Brain pericyte (primary cell): ENCODE measurements at regions not wholly inside any gene's neighbourhood (a gene's known extent, or its start where the extent isn't known, plus 50 kb on each side); places are given as distances from the start of the nearest gene placed in this dataset.

Experiments
- DNase-seq: peaks from one replicate; pipeline ENCODE4 v3.0.0-alpha.2; 2012; ENCODE audit warnings: low read depth, low spot score

DNA sequence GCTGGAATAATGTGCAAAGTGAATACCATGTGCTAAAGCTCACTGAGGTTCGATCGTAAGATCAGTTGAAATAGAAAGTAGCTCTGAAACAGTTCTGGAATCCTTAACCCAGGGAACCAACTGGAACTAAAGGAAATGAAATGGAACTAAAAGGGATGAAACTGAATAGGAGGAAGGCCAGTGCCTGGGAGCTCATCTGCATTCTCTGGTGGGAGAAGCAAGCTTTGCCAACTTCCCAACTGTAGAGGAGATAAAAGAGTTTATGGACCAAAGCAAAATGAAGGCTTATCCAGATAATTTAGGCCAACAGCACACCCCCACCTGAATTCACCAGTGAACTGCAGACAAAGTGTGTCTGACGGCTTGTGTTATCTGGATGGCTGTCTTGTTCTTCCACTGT is 188.6 kb upstream of the HABP2 start:
- no peak for DNase-seq

DNA sequence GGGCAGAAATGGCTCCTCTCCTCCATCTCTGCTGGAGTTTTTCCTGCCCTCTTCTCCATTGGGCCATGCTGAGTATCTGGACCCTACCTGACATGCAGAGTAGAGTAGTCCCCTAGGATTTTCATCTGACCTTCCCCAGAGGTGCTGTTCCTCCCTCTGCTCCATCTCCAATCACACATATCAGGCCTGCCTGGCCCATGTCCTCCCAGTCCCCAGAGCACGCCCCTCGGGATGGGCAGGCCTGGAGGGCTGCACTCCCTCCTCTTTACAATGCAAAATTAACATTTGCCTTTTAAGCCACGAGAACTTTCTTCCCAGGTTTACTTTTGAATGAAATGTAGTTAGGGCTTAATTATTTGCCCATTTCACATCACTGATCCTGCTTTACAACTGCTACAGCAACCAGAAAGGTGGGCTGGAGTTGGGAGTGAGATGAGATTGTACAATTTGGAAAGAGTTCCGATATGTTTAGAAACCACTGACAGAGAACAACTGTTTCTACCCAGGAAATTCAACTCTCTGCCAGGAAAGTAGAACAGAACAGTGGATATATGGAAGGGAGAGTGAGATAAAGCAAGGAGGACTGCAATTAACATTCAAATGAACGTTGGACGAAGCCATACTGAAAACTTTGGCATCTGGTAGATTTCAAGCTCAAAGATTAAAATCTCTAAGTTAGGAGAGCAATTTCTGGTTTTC is 184.0 kb upstream of the HABP2 start:
- DNase-seq: no peak

DNA sequence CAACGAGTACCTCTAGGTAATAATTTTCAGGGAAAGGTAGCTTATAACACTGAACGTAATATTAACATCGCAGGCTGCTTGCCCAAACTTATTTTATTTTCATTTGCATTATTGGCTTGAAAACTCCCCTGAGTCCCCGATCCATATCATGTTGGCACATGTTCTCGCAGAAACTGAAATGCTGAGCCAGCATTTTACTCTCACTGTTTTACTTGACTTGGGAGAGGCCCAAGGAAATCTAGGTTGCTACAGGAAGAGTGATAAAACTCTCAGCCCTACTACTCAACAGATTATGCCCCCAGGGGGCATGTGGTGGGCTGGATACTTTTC is 183.5 kb upstream of the HABP2 start:
- no peak for DNase-seq

DNA sequence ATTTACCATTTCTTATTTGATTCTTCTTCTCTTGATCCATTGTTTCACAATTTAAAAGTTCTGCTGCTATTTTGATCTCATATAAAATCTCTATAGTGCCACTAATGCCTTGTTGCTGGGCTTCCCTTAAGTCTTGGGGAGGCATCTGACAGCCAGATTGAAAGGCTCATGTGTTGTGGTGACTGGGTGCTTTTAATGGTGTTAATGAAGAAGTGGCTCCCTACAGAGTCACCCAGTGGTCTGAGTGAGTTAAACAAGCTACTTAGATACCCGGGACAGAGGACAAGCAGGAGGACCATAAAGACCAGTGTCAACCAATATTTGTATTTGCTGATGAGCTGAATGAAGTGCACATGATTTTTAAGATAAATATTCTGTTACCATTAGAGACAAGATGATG is 176.4 kb upstream of the HABP2 start:
- no peak for DNase-seq

DNA sequence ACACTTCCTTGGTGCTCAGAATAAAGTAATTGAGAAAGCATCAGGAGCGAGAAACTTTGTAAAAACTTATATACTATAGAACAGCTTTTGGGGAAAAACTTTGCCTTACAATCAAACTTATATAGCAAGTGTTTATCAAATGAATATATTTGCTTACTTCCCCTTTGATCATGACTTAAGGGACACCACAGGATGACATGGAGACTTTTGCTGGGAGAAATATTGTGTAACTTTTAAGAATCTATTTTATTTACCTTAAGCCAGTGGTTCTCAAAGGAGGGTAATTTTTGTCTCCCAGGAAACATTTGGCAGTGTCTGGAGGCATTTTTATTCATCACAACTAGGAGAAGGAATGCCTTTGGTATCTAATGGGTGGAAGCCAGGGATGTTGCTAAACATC is 173.8 kb upstream of the HABP2 start:
- DNase-seq: no peak

DNA sequence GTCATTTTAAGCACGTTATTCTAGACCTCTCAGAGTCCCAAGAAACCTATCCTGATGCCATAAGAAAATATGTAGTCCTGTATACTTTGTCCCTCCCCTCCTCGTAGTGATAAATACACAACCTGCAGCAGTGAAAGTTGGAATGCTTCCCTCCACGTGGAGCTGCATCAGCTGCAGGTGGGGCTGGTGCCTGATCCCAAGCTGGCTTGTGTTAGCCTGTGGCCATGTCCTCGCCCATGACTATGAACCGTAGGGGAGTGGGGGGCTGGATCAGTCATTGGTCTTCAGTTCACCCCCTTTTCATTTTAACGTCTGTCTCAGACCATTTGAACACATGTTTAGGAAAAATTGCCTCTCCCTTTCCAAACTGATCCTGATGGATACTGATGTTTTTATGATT is 171.4 kb upstream of the HABP2 start:
- DNase-seq: no peak

DNA sequence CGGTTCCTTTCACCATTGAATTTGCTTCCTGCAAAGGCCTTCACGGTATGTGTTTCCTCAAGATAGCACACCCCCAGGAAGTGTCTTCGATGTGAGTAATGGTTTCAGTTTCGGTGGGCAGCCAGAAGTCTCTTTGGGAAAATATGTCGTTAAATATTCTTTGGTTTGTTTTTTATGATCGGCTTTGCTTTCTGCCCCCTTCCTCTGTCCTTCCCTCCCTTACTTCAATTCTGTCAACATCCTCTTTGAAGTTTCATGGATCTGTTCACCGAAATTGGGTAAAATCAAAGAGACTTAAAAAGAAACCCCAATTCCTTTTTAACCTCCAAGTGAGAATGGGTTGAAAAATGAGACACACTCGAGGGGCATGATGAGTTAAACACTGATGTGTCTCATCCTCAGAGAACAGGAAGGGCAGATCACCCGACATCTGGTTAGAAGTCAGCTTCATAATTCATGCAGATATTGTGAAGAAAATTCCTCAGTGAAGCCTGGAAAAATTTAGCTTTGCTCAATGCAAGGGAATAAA is 170.8 kb upstream of the HABP2 start:
- no peak for DNase-seq

DNA sequence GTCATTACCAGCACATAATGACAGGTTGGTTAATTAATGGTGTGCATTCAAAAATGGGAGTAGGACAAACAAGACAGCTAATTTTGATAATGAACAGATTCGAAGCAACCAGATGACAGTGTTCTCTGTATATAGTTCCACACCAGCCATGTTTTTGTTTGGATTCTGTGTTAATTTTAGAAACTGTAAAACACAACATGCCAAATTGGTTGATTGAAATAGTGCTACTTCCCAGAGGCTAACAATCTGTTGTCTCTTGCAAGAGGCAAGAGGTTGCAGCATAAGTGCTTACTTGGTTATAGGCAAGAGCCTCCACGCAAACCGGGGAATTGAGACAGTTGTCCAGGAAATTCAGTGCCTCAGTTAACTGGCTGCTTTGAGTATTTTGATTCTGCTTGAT is 170.2 kb upstream of the HABP2 start:
- DNase-seq: no peak

DNA sequence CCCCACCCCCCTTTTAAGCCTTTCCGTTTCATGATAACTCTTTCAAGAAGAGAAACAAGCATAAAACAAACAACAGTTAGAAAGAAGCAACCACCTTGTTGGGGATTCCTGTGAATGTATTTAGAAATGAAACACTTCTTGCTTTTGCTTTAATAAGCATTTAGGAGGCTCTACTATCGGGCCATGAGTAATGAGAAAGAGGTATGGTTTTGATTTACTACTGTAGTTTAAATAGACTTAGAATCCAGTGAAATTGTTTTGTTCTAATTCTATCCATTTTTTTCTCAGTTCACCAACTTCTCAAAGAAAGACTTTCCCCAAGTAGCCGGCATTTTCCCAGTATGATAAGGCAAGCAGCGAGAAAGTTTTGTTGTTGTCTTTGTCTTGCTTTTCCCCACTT is 168.7 kb upstream of the HABP2 start:
- DNase-seq: no peak

DNA sequence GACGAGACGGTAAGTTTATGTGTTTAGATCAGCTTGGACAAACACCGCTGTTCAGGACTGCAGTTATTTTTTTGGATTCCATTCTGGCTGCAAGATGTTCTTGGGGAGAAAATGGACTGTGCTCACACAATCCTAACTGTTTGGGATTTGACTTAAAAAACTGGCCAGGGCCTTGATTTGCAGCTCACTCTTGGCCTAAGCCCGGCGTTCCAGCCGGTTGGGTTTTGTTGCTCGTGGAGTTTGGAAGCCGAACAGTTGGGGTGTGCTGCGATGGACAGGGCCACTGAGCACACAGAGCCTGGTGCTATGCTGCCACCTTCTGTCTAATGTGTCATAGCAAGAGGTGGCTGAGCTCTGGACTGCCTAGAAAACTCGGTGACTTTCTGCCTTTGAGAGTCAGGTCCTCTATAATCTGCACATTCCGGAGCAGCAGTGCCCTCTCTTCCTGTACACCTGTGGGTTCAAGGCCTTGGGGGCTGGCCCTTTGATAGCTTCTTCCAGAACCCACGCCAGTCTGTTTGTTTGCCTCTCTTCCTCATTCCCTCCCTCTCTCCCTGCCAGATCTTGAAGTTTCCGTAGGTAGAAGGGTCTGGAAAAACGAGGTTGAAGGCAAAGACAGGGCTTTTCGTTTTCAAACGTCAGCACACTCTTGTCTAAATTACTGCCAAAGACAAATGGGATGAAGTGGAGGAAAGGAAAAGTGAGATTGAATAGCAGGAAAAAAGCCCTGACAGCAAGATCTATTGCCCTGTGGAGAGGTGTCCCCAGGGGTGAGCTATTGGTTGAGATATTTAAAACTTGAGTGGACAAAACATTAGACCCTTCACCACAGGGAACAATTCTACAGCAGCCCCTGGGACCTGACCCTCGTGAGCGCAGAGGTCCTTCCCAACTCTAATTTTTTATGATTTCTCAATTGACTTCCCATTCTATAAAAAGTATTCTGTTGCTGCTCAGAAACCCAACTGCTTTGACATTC is 167.5 kb upstream of the HABP2 start:
- DNase-seq: peak; percentile 65

DNA sequence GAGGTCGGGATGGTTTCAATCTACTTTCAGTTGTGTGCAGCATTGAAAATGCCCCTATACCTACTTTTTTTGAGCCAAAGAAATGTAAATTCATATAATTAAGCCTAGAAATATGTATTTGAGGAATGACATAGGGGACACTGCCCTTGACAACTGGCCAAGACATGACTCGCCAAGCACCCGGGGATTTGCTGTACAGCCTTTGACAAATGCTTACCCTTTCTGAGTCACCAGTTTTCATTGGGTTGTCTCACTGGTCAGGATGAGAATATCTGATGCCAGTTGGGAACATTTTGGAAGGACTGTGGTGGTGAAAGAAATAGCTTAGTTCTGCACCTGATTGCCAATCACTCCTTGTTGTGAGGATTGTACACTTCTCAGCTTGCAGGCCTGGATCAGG is 166.8 kb upstream of the HABP2 start:
- DNase-seq: no peak

DNA sequence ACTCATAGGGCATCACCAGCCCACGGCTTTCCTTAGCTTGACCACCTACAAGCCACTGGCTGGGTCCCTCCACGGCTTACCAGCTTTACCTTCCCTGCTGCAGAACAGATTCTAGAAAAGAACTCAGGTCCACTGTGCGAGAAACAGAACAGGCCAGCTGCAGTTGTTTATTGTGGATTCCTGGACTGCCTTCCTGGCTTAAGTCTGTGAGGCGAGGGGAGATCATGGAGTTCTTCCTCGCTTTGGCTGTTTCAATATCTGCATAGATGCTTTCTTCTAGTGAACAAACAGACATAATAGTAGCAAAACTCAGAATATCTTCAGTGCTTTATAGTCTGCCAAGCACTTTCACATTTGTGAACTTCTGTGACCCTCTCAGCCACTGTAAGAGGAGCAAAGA is 162.9 kb upstream of the HABP2 start:
- DNase-seq: no peak

DNA sequence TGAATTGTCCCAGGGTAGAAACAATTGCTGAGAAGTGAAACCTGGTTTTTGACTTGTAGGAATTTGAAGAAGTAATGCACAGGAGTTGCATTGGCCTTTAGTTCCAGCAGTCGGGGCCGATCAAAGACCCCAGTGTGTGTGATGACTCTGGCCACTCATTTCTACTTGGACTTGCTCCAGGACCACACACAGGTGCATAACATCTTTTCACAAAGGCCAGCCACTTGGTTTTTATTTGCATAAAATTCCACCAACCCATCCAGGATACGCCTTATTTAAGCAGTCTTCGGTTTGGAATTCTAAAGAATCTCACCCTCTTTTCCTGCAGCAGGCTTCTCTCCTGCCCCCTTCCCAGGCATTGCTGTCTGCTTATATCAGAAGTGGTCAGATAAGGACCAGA is 162.0 kb upstream of the HABP2 start:
- no peak for DNase-seq

DNA sequence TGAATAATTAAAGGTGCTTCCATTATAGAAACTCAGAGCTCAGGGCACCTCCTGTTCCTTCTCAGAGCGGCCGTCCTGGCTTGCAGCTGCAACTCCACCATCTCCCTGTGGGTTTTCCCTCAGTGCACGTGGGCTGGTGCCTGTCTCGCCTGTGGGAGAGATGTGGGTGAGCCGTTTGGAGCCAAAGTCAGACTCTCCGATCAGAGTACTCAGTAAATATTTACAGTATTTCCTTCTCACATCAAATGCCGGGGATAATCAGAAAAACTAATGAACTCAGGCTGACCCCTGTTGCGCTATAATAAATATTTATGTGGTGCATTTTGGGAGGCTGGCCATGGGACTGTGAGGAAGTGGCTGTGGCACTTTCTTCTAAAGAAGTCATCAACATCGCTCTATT is 155.8 kb upstream of the HABP2 start:
- no peak for DNase-seq

DNA sequence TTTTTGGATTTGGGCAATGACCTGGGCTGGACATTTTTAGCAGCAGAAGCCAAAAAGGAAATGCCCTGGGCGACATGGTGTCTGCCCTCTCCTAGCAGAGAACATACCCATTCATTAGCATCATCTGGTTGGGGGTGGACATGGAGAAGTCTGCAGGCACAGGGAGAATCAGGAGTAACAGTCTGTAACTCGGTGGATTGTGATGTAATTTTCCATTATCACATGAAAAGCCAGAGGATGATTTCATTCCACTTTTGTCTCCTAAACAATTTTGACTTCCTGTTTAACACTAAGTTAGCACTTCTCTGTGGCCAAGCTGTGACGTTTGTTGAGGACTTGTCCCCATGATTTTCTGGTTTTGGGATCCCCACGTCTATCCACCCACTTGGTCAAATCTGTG is 153.8 kb upstream of the HABP2 start:
- no peak for DNase-seq

DNA sequence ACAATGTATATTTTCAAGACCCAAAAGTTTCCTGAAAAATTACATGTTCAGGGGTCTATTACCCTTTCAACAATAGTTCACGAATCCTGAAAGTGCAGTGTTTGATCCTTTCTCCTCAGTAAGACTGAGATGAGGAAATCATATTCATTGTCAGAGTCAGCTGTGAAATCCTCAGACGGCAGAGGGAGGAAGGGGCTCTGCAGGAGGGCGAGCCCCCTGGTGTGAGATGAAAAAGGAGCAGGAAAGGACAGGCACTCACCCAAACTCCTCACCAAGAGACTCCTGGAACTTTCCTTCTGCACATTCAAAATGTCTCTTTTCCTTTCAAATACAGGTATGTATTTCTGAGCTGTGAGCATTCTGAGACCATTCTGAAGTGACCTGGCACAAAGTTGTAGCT is 150.3 kb upstream of the HABP2 start:
- no peak for DNase-seq

DNA sequence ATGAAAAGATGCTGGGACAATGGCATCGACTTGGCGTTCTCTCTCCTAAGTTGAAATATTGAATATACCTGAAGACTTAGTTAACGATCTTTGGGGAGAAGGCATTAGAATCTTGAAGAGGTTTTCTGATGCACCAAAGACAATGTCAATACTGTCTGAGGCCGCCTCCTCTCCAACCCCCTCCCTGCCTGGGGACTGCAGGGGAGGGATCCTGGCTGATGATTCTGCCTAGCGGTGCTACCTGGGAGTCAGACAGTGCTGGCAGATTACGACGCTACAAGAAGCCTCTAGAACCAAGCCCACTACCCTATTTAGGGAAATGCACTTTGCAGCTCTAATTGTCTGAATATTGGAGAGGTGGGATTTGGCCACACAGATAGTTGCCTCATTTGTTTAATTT is 145.6 kb upstream of the HABP2 start:
- DNase-seq: no peak

DNA sequence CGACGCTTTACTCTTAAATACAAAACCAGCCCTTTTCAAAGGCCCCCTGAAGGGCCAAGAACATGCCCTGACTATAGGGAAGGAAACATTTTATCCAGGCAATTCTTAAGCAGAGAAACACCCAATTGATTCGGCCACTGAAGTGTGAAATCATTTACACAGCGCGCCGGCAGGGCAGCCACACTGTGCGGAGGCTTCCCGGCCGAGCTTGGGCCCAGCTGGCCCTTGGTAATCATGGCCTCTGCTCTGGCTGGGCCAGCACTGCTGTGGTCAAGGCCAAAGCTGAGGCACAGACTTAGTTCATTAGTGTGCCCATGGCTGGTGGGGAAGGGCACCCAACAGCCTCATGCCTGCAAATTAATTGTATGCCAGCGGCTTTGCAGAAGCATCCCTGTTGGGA is 143.7 kb upstream of the HABP2 start:
- no peak for DNase-seq

DNA sequence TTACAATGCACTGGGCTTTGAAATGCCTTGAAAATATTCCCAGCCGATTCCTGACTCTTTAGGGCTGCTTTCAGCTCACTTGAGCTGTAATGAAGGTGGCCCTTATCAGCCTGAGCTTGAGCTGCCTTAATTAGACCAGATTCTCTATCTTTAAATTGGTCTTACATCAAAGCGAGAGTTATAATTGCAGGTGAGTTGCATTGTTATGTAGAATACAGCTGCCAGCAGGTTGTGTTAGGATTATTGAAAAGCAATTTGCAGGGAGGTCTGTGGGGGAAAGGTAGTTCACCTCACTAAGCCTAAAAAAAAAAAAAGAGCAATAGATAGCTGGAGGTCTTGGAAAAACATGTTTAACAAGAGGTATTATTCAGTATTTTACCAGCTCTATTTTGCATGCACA is 142.2 kb upstream of the HABP2 start:
- DNase-seq: no peak

DNA sequence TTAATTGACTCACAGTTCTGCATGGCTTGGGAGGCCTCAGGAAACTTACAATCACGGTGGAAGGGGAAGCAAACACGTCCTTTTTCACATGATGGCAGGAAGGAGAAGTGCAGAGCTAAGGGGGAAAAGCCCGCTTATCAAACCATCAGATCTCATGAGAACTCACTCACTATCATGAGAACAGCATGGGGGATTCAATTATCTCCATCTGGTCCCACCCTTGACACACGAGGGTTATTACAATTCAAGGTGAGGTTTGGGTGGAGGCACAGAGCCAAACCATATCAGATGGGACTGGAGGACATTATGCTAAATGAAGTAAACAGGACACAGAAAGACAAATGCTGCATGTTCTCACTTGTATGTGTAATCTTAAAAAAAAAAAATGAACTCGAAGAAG is 141.4 kb upstream of the HABP2 start:
- DNase-seq: no peak

DNA sequence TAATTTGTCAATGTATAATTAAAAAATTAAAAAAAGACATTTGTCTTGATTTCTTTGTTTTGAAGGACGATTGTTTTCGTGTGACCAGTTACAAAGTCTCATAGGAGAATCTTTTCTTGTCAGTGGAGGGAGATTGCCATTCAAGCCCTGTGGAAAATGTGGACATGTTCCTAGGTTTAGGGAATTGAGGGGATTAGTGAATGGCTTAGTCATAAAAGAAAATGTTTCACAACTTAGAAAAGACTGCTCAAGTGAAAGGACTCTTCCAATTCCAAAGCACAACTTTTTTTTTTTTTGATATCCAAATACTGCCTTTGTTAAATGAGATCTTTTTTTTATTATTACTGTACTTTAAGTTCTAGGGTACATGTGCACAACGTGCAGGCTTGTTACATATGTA is 140.7 kb upstream of the HABP2 start:
- DNase-seq: no peak

DNA sequence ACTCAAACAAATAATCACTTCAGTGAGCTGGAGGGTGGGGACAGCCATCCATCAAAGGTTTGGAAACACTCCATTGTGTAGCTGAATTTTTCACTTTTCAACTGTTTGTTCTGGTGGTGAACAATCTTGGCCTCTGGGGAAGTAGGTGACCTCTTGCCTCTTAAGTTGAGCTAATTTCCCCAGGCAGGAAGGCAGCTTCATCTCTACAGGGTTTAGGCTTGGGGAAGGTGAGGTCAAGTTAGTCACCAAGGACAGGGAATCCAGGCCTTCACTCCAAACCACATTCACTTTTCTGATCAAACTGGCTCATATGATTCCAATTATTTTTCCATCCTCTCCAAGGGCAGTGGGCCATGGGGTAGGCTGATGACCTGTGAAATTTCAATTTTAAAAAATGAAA is 138.3 kb upstream of the HABP2 start:
- DNase-seq: no peak

DNA sequence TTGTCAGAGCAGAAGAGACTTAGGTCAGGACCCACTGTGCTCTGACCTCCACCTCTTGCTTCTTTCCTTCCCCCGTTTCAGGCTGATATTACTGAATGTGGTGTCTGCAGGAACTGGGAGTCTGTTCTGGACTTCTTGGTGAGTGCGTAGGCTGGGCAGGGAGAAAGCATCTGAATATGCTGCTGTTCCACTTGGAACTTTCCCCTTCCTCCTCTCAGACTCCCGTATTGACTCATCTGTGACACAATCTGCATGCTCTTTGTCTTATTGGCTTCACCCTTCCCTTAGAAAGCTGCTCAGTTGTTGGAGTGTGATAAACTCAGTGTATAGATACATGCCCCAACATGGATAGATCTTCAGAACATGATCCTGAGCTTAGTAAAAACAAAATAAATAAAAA is 137.6 kb upstream of the HABP2 start:
- no peak for DNase-seq
